ENCODE measurements at regions not wholly inside any gene's neighbourhood (a gene's known extent, or its start where the extent isn't known, plus 50 kb on each side); places are given as distances from the start of the nearest gene placed in this dataset.
"Not testable (repeated sequence)": the region's sequence is repeated elsewhere in the genome, so short reads cannot be mapped to it uniquely, and the experiment has no call there.

DNA sequence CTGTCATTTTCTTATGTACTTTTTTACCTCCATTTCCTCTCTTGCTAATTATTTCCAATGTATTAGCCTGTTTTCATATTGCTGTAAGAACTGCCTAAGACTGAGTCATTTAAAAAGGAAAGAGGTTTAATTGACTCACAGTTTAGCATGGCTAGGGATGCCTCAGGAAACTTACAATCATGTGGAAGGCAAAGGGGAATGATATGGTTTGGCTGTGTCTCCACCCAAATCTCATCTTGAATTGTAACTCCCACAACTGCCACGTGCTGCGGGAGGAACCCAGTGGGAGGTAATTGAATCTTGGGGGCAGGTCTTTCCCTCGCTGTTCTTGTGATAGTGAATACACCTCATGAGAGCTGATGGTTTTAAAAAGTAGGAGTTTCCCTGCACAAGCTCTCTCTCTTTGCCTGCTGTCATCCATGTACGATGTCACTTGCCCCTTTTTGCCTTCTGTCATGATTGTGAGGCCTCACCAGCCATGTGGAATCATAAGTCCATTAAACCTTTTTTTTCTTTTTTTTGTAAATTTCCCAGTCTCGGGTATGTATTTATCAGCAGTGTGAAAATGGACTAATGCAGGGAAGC is 870.0 kb upstream of the INTU start:
- DNase-seq: no peak

DNA sequence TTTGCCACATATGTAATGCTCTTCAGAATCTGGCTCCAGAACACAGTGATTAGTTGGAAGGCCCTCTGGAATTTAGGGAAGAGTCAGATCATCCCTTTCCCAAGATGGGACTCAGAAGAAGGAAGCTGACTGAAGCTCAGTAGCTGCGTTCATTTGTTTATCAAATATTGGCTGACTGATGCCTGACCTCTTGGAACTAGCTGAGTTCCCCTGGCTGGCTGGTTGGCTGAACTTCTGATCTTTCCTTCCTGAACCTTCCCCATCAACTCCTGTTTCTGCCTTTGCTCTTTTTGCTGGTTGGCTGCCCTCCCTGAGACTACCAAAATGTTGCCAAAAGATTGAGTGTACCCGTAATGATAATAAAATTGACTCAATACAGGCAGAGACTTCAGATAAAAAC is 866.5 kb upstream of the INTU start:
- DNase-seq: no peak

DNA sequence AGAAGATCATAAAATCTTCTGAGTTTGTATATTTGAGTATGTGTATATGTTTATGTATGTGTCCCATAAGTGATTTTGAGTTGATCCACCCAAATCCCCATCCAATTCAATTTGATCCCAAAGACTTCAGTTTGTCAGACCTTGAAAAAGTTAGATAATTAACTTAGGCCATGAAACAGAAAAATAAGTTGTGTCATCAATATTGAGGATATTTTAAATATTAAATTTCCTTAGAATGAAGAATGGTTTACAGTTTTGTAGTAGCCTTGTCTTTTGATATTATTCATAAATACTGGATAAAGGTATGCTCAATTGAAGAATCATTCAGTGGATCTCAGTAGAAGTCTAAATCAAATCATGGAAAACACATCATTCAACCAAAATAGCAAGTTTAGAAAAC is 864.4 kb upstream of the INTU start:
- DNase-seq: no peak

DNA sequence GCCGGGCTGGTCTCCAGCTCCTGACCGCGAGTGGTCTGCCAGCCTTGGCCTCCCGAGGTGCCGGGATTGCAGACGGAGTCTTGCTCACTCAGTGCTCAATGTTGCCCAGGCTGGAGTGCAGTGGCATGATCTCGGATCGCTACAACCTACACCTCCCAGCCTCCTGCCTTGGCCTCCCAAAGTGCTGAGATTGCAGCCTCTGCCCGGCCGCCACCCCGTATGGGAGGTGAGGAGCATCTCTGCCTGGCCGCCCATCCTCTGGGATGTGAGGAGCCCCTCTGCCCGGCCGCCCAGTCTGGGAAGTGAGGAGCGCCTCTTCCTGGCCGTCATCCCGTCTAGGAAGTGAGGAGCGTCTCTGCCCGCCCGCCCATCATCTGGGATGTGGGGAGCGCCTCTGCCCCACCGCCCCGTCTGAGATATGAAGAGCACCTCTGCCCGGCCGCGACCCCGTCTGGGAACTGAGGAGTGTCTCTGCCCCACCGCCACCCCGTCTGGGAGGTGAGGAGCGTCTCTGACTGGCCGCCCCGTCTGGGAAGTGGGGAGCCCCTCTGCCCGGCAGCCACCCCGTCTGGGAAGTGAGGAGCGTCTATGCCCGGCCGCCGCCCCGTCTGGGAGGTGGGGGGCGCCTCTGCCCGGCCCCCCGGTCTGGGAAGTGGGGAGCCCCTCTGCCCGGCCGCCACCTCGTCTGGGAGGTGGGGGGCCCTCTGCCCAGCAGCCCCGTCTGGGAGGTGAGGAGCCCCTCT is 861.8 kb upstream of the INTU start:
- not testable (repeated sequence) for DNase-seq

DNA sequence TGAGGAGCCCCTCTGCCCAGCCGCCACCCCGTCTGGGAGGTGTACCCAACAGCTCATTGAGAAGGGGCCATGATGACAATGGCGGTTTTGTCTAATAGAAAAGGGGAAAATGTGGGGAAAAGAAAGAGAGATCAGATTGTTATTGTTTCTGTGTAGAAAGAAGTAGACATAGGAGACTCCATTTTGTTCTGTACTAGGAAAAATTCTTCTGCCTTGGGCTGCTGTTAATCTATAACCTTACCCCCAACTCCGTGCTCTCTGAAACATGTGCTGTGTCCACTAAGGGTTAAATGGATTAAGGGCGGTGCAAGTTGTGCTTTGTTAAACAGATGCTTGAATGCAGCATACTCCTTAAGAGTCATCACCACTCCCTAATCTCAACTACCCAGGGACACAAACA is 861.1 kb upstream of the INTU start:
- not testable (repeated sequence) for DNase-seq

DNA sequence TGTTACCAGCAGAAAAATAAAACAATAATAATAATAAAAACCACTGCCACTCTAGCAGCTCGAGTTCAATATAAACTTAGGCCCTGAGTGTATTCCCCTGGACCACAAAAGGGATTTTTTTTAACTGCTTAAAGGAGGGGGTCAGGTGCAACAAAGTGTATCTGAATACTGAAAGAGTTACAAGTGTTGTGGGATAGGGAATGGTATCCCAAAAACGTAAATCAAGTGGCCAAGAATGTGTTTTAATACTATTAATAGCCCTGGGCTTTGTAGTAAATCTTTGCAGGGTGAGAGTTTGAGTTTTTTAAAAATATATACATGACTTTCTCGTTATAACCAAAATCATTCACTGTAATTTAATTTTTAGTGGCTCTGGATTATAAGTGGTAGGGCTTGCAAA is 860.1 kb upstream of the INTU start:
- DNase-seq: no peak

DNA sequence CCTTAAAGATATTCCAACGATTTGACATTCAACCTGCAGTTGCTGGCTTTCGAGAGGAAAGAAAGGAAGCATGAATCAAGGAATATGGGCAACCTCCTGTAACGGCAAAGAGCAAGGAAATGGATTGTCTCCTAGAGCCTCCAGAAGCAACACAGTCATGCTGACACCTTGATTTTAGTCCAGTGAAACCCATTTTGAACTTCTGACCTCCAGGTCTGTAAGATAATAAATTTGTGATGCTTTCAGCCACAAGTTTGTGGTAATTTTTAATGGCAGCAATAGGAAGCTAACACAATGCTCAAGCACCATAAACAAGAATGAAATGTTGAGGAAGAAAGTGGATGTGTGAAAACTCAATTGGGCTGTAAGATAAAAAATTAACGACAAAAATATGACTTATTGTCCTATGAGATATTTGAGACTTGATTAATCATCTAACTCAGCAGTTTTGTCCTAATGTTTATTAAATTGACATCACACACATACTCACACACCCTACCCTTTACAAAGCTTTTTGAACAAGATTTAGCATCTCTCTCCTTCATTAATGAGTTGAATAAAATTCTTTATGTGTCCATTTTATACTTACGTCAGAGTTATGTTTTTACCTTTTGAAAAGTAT is 857.2 kb upstream of the INTU start:
- DNase-seq: no peak

DNA sequence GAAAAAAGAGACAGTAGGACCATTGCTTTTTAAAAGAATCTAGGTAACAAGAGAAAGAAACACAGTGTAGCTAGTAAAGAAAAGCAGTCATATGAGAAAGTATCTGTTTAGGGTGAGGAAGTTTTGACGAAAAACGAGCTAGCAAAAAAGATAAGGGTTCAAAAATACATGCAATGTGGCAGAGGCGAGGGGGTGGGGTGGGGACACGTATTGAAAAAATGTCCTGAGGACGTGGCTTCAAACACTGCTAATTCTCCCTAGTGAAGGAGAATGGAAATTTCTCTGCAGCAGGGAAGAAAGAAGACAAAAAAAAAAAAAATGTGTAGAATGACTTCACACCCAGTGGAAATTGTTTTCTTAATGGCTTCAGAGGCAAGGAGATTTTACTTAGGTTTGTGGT is 856.4 kb upstream of the INTU start:
- no peak for DNase-seq

DNA sequence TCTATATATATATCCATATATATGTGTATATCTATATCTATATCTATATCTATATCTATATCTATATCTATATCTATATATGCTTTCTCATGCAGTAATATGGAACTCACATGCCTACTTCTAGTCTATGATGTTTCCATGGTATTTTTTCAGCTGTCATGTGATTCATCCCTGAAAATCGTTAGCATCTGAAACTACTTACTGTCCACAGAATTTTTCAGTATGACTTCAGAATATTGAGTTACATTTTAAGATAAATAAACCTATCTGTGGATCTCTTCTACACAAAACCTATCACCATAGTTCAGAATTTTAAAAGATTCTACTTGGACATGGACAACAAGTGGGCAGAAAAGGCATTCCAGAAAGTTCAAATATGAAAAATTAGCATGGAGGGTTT is 855.1 kb upstream of the INTU start:
- DNase-seq: peak; percentile 1

DNA sequence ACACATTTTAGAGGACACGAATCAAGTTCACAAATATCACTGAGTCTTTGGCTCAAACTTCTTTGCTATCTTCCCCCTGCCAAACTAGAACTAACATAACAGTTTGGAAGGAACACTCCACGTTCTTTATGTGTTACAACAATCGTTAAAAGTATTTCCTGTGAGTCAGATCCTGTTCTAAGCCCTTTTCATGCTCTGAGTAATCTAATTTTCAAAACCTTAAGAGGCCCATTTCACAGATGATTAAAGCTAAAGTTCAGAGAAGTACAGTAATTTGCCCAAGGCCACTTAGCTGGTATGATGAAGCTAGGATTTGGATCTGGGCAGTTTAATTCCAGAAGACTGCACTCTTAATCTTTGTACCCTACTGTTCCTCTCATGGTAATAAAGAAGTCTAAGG is 854.4 kb upstream of the INTU start:
- DNase-seq: peak; percentile 51

DNA sequence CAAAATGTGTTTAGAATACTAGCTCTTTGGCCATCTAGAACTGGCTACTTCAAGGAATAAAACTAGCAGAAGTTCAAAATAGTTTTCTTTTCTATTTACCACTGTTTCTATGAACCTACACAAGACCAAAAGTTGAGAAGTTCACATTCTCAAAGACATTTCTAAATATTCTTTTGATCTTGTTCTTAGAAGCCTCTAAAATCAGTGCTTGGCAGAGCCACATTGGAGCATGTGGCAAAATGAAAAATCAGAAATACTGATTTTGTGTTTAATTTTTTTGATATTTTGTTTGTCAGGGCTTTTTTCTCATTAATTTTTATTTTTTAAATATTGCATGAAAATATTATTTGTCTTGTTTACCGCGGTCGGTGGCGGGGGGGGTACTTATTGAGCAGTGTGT is 853.8 kb upstream of the INTU start:
- no peak for DNase-seq

DNA sequence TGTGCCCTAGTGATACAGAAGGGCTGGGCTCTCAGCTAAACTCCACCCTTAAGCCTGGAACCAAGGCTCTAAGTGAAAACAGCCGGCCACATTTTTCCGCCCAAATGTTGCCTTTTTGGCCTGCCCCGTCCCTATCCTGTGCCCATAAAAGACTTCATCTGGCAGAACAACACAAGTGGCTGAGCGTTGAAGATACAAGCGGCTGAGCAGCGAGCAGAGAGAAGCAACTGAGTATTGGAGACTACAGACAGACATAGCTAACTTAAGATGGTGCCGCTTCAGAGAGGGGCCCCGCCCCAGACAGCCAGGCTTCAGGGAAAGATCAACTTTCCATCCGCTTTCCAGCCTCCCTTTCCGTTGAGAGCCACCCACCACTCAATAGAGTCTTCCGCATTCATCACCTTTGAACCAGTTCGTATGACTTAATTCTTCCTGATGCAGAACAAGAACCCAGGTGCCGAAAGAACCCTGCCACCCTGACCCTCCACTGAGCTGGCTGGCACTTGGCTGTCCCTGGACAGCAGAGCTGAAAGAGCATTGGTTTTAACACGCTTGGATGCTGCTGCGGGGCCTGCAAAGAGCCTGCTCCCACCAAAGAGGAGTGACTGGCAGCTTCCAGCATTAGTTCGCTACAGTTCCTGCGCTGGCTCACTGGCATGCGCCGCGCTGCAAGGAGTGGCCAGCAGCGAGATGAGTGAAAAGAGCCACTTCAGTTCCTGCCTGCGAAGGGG is 853.2 kb upstream of the INTU start:
- DNase-seq: no peak

DNA sequence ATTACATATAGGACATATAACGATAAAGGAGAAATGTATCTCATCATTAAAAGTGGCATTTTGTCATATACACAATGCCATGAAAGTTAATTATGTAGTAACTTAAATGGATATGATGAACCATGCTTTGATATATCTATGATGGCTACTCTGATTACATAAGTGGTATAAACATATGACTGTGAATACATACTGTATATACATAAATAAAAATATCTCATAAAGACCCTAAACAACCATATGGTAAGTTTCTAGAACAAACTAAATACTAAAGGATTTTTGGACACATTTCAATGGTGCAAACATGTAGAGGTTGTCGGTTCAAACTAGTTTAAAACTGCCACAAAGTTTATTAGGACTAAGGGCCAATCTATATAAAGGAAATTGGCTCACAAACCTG is 849.6 kb upstream of the INTU start:
- DNase-seq: no peak

DNA sequence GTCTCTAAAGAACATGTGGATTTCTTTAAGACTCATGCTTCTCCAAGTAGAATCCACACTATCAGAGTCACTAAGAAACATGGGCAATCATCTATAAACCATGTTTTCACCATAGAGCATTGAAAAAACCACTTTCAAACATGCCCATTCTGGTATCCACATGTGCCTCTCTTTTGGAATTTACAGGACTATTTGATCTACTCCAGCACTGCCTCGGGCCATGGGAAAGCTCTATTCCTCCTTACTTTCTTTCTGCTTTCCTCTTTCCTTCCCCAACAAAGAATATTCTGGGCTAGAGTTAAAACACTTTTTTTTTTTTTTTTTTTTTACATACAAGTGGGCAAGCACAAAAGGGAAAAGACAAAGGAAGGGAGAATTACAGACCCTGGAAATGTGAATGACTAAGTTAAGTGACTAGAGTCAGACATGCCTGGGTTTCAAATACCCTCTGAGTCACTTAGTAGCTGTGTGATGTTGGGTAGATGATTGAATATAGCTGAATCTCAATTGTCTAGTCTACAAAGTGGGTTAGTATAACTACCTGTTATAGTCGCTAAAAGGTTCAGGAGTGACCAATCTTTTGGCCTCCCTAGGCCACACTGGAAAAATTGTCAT is 847.7 kb upstream of the INTU start:
- DNase-seq: no peak

DNA sequence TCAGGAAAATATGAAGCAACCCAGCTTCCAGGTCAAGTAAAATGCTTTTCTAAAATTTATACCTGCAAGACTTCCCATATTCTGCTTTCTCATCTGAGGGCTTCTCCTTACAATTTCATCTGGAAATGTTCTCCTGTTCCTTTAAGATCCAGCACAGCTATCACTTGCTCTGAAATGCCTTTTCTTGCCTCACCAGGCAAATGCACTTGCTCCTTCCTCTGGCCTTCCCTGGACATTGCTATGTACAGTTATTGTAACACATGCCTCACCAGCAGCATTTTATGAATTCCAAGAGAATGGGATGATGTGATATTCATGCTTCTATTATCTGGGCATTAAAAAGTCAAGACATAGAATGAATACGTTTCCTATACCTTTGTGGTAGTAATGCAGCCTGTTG is 842.1 kb upstream of the INTU start:
- no peak for DNase-seq

DNA sequence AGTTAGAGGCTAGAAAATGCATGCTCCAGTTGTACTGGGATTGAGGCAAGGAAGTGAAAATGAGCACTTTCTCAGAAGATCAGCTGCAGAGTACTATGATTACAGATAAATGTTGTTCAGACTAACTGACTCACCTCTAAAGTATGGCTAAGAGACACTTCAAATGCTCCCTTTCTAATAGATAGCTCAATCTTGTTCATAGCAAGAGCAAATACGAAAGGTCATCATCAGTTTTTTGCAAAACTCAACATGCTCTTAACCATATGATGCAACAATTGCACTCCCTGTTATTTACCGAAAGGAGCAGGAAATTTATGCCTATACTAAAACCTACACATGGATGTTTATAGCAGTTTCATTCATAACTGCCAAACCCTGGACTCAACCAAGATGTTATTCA is 838.4 kb upstream of the INTU start:
- DNase-seq: no peak

DNA sequence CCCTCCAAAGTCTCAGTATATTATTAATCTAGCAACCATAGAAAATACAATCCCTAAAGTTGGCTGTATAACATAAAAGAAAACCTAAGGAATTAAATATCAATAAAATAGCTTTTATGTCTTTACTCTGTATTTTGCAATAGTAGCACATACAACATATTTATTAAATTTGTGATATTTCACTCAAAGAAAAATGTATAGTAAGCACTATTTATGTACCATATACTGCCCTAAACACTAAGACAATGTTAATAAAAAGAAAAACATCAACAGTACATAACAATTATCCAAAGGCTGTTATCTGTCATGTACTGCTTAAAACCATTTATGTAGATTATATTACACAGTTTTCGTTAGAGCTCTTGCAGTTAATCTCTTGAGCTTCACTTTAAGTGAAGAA is 834.5 kb upstream of the INTU start:
- no peak for DNase-seq

DNA sequence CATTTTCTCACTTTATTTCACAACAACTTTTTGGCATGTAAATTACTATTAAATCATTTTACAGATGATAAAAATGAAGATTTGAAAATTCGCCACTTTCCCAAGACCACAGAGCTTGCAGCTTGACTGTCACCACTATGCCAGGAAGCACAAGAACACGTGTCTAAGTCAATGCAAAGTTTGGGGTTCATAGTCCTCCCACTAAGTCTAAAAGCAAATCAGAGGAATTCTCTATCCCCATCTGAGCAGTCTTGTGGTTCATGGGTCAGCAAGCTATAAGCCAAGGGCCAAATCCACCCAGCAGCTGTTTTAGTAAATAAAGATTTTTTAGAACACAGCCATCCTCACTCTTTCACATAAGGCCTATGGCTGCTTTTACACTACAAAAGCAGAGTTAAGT is 833.3 kb upstream of the INTU start:
- no peak for DNase-seq

DNA sequence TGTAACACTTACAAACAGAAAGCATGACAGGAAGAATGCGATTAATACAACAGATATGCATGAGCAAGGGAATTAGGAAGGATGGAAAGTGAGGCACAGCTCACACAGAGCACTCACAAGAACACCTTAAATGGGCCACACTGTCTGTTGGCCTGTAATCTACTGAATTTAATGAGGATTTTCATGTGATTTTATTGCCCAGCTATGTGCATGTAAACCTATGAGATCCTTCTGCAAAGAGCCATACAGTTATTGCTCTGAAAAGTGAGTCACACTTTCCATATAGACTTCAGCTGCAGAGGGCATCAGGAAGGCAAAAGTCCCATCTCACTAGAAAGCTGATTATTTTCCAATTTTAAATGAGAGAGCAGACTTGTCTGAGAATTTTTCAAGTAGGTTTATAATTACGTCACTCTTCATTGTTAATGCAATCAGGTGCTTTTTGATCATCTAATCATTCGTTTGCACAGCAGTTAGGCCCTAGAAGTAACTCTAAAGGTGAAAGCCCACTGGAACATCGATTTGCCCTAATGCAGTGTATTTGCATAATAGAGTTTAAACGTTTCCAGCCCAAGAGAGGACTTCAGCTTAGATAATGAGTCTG is 832.7 kb upstream of the INTU start:
- DNase-seq: peak; percentile 0

DNA sequence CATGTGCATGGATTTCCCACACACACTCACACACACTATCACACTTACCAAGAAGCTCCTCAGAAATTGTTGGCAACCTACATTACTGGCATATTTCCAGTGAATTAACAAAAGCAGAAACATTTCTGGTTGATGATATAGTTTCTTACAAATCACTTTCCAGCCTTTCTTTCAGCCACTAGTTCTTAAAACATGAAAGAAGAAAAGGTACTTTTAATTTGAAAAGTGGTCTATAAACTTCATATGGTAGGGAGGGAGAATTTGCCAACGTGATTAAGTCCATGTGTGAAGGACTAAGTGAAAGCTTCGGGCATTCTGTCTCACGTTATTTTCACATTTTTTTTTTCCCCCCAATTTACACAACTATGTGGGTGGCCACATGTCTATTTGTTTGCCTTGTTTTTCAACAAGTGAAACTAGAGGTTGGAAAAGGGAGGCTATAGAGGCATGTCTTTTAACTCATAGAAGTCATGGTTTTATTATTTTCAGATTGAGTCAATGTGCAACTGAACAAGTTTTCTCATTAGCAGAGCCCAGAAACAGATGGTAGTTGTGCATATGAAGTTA is 832.1 kb upstream of the INTU start:
- DNase-seq: peak; percentile 0

DNA sequence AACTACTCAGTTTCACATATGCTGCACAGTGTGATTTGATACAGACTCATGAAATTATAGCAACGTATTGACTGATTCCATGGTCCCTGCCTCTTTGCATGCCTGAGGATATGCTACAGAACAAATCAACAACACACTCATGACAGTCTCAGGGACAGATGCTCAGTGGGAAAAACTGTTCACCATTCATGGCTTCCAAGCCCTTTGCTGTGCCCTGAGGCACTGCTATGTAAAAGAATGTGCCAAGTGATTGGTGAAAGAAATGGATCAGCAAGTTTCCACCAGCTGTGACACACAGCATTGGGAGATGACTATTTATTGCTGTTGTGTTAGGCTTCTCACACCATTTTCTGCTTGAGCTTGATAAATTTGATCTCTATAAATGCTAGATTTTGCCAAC is 825.6 kb upstream of the INTU start:
- no peak for DNase-seq

DNA sequence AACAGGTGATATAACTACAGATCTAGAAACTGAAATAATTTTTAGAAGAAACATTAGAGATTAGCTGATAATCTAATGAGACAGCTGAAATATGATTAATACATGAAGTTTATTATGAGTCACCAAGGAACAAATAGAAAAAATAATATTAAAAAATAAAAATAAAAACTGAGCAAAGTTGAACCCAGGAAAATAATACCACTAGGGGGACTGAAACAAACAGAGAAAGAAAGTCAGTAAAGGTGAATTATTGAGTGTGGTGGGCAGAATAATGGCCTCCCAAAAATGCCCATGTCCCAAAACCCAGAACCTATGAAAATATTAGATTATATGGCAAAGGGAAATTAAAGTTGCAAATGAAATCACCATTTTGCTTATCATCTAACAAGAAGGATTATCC is 820.7 kb upstream of the INTU start:
- no peak for DNase-seq

DNA sequence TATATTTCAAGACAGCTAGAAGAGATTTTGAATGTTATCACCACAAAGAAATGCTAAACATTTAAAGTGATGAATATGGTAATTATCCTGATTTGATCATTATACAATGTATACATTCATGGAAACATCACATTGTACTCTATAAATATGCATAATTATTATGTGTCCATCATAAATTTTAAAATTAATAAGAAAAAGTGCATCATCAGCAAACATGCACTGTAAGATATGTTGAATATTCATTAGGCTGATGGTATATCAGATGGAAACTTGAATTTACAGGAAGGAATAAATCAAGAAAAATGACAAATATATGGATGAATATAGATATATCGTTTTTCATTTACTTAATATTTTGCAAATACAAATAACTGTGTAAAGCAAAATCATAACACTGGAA is 812.1 kb upstream of the INTU start:
- no peak for DNase-seq

Measured in activated CD4-positive, alpha-beta T cell treated with anti-CD3 and anti-CD28 coated beads, Interleukin-10, Interleukin-2, amounts not matched to agents 100 ng/mL and 50 ng/mL, durations not matched to agents 16 hours and 8 hours (primary cell).